DMS 273 treated with DMSO at 0.1 percent for 48 hours (cell line): ENCODE measurements at regions not wholly inside any gene's neighbourhood (a gene's known extent, or its start where the extent isn't known, plus 50 kb on each side); places are given as distances from the start of the nearest gene placed in this dataset.

Experiments used
- DNase-seq: peaks from one replicate; lab custom pipeline; 2025; lab: John Stamatoyannopoulos, UW

GRCh38 chr14:87725318-87725717, 267.7 kb downstream of the GALC start:
- no peak for DNase-seq

DNA sequence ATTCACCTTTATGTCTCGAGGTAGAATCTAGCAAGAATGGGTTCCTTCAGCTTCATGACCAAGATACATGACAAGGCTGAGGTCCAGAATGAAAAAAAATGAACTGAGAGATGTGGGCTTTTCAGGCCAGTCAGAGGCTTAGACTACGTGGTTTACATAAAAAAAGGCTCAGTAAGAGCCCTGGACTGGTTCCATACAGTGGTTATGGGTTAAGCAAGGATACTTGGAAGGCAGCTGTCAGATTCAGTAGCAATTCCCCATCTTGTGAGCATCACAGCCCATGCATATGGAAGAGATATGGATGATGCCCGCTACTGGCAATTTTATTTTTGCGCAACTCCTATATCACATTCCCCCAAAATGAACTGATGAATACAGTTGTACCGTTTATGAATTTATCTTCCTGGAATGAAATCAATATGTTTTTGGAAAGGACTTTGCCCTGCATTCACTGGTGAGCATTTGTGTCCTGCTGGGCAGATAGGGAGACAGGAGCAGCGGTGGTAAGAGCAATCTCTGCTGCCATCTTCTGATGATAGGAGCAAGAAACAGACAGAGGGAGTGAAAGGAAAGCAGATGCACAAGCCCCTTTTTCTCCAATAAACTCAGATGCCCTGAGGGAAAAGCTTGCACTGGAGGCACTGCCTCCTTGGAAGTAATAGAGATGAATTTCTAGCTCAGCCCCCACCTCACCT, 280.4 kb downstream of the GALC start:
- DNase-seq: peak; percentile 4

DNA sequence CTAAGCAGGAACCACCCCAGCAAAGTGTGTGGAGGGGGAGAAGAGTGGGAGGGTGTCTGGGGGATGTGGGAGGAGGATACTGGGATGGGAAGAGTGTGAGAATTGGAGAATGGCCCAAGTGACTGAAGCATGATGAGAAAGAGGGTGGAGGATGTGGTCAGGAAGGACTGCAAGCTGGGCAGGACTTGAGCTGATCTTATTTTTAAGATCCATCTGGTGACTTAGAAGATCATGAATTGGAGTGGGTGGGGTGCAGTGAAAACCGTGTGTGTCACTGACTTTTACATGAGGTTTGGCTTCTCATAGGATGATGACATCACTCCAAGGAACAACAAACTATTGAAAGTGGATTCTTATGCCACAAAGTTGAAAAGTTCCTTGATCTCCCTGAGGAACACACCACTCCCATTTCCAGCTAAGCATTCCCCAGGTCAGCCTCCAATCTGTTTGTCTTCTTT, 287.5 kb downstream of the GALC start:
- no peak for DNase-seq

DNA sequence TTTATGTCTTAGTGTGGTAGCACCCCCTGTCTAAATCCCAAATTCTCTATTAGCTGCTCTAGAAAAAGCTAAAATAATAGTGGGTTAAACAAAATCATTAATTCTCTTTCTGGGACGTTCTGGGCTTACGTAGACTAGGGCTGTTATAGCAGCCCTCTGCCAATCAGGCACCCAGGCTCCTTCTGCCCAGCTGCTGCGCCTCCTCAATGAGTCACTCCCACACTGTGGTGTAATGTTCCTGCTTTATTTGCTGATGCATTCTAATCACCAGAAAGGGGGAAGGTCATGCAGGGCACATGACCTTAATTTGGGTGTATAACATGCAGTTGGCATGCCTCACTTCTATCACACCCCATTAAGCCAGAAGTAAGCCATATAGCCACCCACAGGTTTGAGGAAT, 294.5 kb downstream of the GALC start:
- DNase-seq: no peak

- no peak for DNase-seq
Measured at GRCh38 chr14:87696485-87696884, 296.5 kb downstream of the GALC start.

DNA sequence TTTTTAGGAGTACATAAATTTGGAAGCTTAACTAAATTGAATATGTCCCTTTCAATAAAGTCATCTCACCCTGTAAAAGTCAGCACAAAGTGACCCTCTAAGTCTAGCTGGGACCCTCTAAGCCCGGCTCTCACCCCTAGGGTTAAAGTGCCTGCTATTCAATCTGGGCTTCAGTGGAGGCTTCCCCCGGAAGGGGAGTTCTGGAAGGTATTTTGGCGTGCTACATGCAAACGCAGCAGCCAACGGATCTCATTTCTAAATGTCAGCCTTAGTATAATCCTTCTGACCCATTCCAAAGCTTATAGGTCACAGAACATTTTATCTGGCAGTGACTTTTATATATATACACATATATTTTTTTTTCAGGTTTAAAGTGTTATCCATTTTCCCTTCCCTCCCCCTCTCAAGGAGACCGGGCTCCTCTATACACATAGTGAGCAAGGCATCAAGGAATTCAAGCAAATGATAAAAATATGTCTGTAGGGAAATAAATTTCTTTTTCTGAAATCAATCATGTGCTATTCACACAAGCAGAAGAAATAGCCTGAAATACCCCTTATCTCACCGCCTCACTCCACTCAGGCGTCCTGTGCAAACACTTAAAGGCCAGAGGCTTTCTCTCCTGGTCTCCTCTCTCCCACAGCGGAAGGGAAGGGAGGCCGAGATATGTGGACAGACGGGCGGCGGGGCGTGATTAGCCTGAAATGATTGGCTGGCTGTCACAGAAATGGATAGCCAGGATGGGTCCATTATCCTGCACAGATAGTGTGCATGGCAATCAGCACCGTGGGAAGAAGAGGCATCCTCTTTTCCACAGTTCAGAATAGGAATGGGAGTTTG, 301.7 kb downstream of the GALC start:
- no peak for DNase-seq

- no peak for DNase-seq
Measured at GRCh38 chr14:87690076-87690613, 302.8 kb downstream of the GALC start.

GRCh38 chr14:87688524-87688923, 304.5 kb downstream of the GALC start:
- DNase-seq: no peak

DNA sequence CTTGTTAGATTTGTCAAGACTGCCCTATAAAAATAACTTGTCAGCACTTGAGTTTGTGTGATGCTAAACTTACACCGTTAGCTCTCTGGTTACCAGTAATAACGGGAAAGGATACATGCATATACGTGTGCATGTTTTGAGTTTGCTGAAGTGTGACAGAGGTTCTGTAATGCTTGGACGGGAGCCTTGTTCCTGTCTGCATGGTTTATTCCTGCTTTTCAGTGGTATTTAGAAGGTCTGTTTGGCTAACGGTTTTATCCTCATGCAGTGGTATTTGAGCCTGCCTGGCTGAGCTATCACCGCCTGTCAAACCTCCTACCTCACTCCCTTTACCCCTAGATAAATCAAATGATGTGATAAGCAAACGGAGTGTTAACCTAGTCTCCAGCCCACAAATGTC, 305.6 kb downstream of the GALC start:
- no peak for DNase-seq

- no peak for DNase-seq
Measured at GRCh38 chr14:87686746-87687145, 306.2 kb downstream of the GALC start.

DNA sequence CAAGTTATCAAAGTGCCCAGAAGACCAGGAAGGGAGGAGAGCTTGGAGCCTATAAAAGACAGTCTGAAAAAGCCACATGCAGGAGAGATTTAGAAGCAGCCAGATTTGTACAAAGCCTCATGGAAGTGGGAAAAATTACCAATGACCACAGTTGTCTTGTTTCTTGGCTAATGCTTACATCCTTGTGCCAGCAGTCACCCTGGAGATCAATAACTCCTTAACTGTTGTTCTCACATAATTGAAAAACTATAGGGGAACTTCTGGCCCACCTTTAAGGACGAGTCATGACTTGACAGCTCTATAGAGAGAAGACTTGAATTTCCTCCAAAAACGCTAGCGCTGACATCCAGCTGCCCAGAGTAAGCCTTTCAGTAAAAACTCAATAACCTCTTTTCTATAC, 313.1 kb downstream of the GALC start:
- DNase-seq: no peak

- DNase-seq: no peak
Measured at GRCh38 chr14:87678624-87679023, 314.4 kb downstream of the GALC start.

GRCh38 chr14:87676814-87677437, 316.1 kb downstream of the GALC start:
- DNase-seq: no peak

GRCh38 chr14:87667659-87668058, 325.3 kb downstream of the GALC start:
- DNase-seq: no peak

DNA sequence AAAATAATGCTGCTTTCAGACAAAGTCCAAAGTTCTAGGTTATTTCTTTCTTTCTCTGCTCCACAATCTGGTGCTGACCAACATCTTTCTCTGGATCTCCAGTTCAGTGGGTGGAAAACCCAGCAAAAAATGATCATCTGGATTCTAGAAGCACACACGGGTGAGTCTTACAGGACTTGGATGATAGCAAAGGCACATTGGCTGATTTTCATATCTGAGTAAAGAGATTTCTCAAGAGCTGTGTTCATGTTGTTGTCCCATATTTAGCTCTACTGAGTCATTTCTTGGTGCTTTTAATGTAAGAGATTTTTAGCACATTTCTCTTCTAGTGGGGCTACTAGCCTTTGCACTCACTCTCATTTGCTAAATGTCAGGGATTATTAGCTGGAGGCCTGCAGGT, 336.7 kb downstream of the GALC start:
- DNase-seq: no peak

- no peak for DNase-seq
Measured at GRCh38 chr14:87652278-87652677, 340.7 kb downstream of the GALC start.

DNA sequence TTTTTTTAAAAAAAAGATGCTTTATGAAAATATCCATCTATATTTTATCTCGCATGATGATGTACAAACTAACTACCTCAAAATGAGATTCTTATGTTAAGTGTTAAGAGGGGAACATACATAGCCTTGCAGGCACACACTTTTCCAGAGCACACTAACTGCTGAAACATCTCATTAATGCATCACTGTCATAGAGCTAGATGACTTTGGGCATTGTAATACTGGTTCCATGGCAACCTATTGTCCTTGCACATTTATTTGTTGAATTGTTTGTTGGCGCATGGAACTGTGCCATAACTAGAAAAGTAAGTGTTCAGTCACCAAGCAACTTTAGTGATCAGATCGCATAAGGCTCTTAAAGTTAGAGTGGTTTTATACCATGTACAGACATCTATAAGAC, 348.3 kb downstream of the GALC start:
- no peak for DNase-seq

- no peak for DNase-seq
Measured at GRCh38 chr14:87643005-87643404, 350.0 kb downstream of the GALC start.

DNA sequence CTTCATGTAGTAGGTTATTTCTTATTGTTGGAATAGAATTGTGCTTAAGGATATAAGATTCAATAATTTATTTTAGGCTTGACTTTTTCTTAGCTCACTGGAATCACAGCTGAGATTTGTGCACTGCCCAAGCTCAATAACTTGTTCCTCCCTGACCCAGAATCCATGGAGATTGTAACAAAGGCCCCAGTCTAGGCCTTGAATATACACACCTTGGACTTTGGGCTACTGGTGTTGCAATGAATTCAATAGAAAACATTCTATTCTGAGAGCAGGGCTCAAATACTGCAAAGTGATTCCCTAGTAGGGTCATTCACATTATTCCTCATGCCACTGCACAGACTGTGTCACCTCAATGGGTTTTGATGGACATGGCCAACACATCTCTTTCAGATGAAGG, 352.4 kb downstream of the GALC start:
- no peak for DNase-seq

DNA sequence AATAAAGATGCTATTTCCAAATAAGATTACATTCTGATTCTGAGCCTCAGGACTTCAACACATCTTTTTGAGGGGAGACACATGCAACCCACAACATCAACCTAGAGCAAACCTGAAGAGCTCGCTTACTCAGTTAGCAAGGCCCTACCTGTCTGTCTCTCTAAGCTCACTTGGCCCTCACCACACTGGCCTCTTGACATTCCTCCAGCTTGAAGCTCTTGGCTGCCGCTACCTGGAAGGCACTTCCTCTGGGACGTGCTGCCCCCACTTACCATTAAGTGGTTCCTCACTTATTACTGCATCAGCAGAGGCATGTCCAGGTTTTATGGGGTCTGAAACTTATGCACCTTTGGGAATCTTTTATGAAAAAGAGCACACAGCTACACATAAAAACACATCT, 354.8 kb downstream of the GALC start:
- no peak for DNase-seq

DNA sequence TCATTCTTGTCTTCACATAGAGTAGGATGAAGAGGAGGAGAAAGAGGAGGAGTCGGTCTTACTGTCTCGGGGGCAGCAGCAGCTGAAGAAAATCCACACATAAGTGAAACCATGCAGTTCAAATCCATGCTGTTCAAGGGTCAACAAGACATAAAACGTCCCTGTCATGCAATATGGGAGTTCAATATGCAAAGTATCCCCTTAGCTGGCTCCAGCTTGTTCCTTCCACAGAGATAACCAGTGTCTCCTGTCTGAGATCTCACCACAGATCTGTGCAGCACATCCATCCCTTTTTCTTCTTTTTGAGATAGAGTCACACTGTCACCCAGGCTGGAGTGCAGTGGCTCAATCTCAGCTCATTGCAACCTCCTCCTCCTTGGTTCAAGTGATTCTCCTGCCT, 357.5 kb downstream of the GALC start:
- DNase-seq: no peak

GRCh38 chr14:87632796-87633195, 360.2 kb downstream of the GALC start:
- DNase-seq: no peak

DNA sequence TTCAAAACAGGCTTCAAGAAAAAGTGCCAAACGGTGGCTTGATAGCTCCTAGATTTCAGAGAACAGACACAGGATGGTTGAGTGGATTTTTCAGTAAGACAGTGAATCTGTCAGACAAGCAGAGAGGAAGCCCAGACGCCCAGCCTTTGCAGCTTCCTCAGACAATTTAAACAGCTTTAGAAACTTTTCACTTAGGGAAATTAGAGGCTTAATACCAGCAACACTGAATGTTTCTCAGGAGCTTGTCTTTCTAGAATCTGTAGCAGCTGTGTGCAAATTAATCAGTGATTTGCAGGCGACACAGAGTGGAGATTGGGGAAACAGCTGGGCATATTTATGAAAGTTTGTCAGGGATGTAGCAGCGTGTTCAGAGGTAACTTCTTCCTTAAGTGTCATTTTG, 362.1 kb downstream of the GALC start:
- DNase-seq: no peak
